Left lung (tissue), 4 donors: ENCODE measurements at regions not wholly inside any gene's neighbourhood (a gene's known extent, or its start where the extent isn't known, plus 50 kb on each side); places are given as distances from the start of the nearest gene placed in this dataset.

Experiments
- ATAC-seq: fragments of 200-7000 bp; cut with Tn5 transposase; one replicate; pipeline ENCODE4 v1.9.1; 2020; ENCODE audit warnings: moderate library complexity
- DNase-seq, 4 donors: peaks; one replicate each; pipeline ENCODE4 v3.0.0-alpha.2; 2013 to 2020
- H3K27ac ChIP-seq, 2 donors: fragments of 200-600 bp; sonication (generic) in 1 of 2; one replicate each; pipeline versions ENCODE4 v1.5.0 to v1.8.0; 2020 to 2021
- H3K27me3 ChIP-seq, 2 donors: fragments of 200-600 bp; sonication (generic) in 1 of 2; one replicate each; pipeline versions ENCODE4 v1.5.0 to v1.8.0; 2020 to 2021
- H3K36me3 ChIP-seq, 2 donors: fragments of 200-600 bp; sonication (generic) in 1 of 2; one replicate each; pipeline versions ENCODE4 v1.5.0 to v1.8.0; 2020 to 2021
- H3K4me1 ChIP-seq, 2 donors: fragments of 200-600 bp; one replicate each; pipeline ENCODE4 v1.8.0; 2021
- H3K4me3 ChIP-seq, 2 donors: fragments of 200-600 bp; sonication (generic) in 1 of 2; one replicate each; pipeline versions ENCODE4 v1.5.0 to v1.8.0; 2020 to 2021; ENCODE audit warnings: mild to moderate bottlenecking in 1 of 2
- H3K9me3 ChIP-seq, 2 donors: fragments of 200-600 bp; sonication (generic) in 1 of 2; one replicate each; pipeline versions ENCODE4 v1.5.0 to v1.8.0; 2020 to 2021
- CTCF ChIP-seq, 2 donors: fragments of 200-600 bp; sonication (generic) in 1 of 2; IDR thresholded peaks; one replicate each; pipeline versions ENCODE4 v1.5.0 to v1.8.0; 2021; ENCODE audit warnings: antibody characterized with exemption in 2 of 2
- intact Hi-C, 2 donors: fragments of 100-400 bp; cut with DNase I; formaldehyde crosslinking; loops; one replicate each; pipeline versions ENCODE4 v1.11.2 to v1.14.2; 2022
- donor health status: DM: no; HTN: yes; CAD: no.
- donor health status: DM: no; HTN: no; CAD: no.

DNA sequence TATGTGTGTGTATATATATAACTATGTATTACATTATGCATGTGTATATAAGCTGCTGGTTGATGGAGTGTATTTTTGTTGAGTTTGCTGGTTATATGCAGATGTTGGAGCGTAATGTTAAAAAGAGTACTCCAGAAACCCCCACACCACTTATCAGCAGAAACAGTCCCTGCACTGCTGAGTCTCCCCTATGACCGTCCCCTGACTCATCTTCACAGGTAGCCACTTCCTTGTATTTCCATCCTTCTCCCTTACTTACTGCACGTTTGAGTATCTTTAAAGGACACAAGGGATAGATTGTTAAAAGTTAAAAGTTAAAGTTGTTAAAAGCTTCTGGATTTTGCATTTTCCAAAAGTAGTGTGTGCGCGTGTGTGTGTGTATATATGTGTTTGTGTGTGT is 853.9 kb upstream of the EEF2KMT start:
- ATAC-seq (no peak), DNase-seq (no peak)
- no peaks in the 10 kb centered on the region for H3K4me1 ChIP-seq
- H3K27ac ChIP-seq = no peak overlapping the region
- no peaks in the 10 kb centered on the region for H3K36me3 ChIP-seq
- no peaks in the 10 kb centered on the region for H3K27me3 ChIP-seq
- H3K9me3 ChIP-seq = peaks cover 0 to 2% of the 10 kb centered on the region in 2 donors
- intact Hi-C loops = no loop called here
- TF ChIP-seq CTCF (IDR thresholded peaks at IDR 0.05) = no peak
- no peak overlapping the region for H3K4me3 ChIP-seq

- no peak overlapping the region for H3K4me3 ChIP-seq
- DNase-seq (no peak), ATAC-seq (no peak)
- H3K4me1 ChIP-seq = no peaks in the 10 kb centered on the region
- H3K27ac ChIP-seq = no peak overlapping the region
- H3K27me3 ChIP-seq = no peaks in the 10 kb centered on the region
- H3K36me3 ChIP-seq = no peaks in the 10 kb centered on the region
- peaks cover 0 to 25% of the 10 kb centered on the region in 2 donors for H3K9me3 ChIP-seq
- no peak for TF ChIP-seq CTCF (IDR thresholded peaks at IDR 0.05)
- intact Hi-C loops = no loop called here
These were observed 847.4 kb upstream of the EEF2KMT start for GRCh38 chr16:5944971-5945370.

DNA sequence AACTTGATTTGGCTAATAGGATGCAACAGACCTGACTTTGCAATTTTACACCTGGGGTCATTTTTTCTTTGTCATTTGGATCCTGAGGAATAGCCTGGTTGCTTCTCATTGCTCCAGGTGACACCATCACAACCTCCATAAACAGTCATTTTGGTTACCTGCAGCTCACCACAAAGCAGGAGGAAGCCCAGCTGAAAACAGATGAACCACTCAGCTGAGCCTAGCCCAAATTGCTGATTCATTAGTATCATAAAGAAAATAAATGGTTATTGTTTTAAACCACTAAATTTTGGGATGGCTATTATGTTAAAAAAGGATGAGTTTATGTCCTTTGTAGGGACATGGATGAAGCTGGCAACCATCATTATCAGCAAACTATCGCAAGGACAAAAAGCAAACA is 841.0 kb upstream of the EEF2KMT start:
- H3K4me1 ChIP-seq = no peaks in the 10 kb centered on the region
- ATAC-seq = no peak
- no peak for TF ChIP-seq CTCF (IDR thresholded peaks at IDR 0.05)

DNA sequence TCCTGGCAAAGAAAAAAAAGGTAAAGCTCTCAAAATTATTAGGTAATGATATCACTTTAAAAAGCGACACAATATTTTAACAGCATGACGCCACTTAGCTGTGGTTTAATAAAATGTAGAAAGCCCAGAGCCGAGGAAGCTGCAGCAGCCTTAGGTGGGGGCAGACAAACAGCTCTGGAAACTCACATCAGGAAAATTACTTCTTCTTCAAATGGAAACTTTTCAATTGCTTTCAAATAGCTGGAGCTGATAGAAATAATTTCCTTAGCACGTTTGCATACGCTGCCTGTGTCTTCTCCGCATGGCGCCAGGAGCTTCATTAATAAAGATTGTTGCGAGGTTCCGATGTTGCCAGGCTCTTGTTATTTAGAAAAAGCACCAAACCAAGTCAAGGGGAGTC is 835.3 kb upstream of the EEF2KMT start:
- H3K4me1 ChIP-seq = no peaks in the 10 kb centered on the region
- intact Hi-C loops = no loop called here
- DNase-seq (no peak), ATAC-seq (no peak)
- H3K36me3 ChIP-seq = no peaks in the 10 kb centered on the region
- peaks cover 0 to 17% of the 10 kb centered on the region in 2 donors for H3K9me3 ChIP-seq
- no peak overlapping the region for H3K27ac ChIP-seq
- H3K4me3 ChIP-seq = no peak overlapping the region
- TF ChIP-seq CTCF (IDR thresholded peaks at IDR 0.05) = no peak
- no peaks in the 10 kb centered on the region for H3K27me3 ChIP-seq

More for the DNA sequence above, 841.0 kb upstream of the EEF2KMT start:
- Histone ChIP-seq H3K9me3 (peaks cover 0 to 61% of the 10 kb centered on the region in 2 donors), H3K27ac (no peak overlapping the region), H3K36me3 (no peaks in the 10 kb centered on the region), H3K4me3 (no peak overlapping the region), H3K27me3 (no peaks in the 10 kb centered on the region)
- no peak for DNase-seq
- intact Hi-C loops = no loop called here

DNA sequence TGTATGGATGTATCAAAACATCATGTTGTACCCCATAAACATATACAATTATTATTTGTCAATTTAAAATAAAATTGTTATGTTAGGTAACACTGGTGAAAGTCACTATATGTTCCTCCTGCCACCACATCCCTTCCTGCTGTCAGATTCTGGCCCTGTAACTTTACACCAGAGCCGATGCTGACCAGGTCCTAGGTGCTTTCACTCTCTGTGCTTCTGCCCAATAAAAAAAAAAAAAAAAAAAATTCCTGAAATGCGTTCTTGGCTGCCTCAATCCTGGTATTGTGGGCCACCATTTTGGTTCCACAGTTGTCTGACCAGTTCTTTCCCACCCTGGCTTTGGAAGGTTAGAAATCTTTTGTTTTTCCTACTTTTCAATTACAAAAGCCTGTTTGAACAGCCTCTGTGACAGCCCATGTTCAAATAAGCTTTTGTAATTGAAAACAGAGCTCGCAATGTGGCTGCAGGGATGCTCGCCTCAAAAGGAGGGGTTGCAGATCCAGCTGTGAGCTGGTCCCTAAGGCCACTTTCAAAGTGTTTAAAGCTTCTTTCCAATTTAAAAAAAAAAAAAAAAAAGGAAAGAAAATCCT is 831.0 kb upstream of the EEF2KMT start:
- DNase-seq = peak in 1 of 4 donors; percentile 2
- Histone ChIP-seq H3K4me3 (no peak overlapping the region), H3K27me3 (peaks cover 0 to 3% of the 10 kb centered on the region in 2 donors), H3K27ac (no peak overlapping the region), H3K36me3 (no peaks in the 10 kb centered on the region), H3K9me3 (no peaks in the 10 kb centered on the region), H3K4me1 (no peaks in the 10 kb centered on the region)
- ATAC-seq = no peak
- no peak for TF ChIP-seq CTCF (IDR thresholded peaks at IDR 0.05)
- intact Hi-C loops = no loop called here
